GM18508 (cell line): ENCODE measurements at regions not wholly inside any gene's neighbourhood (a gene's known extent, or its start where the extent isn't known, plus 50 kb on each side); places are given as distances from the start of the nearest gene placed in this dataset.
"Not testable (repeated sequence)": the region's sequence is repeated elsewhere in the genome, so short reads cannot be mapped to it uniquely, and the experiment has no call there.

Experiments
- ATAC-seq: cut with Tn5 transposase; IDR thresholded peaks from one replicate; pipeline ENCODE4 v1.9.1; 2021; ENCODE audit warnings: moderate number of reproducible peaks; ENCODE audit not compliant: insufficient read depth, unreplicated experiment

- no peak for ATAC-seq
Measured at GRCh38 chr1:200258447-200259375, 151.1 kb downstream of the ZNF281 start.

- ATAC-seq, result no peak
Measured at GRCh38 chr1:200257235-200257634, 152.6 kb downstream of the ZNF281 start.

- not testable (repeated sequence) for ATAC-seq
Measured at GRCh38 chr1:200254602-200255001, 155.2 kb downstream of the ZNF281 start.

GRCh38 chr1:200253774-200254495 lies 155.9 kb downstream of the ZNF281 start:
- ATAC-seq, result no peak

GRCh38 chr1:200252531-200252930 lies 157.3 kb downstream of the ZNF281 start:
- ATAC-seq, result no peak

GRCh38 chr1:200250469-200250868 lies 159.4 kb downstream of the ZNF281 start:
- ATAC-seq, result no peak

GRCh38 chr1:200248541-200248940 lies 161.3 kb downstream of the ZNF281 start:
- no peak for ATAC-seq

- ATAC-seq, result no peak
Measured at GRCh38 chr1:200247518-200247917, 162.3 kb downstream of the ZNF281 start.

GRCh38 chr1:200245473-200245872 lies 164.4 kb downstream of the ZNF281 start:
- no peak for ATAC-seq

GRCh38 chr1:200243042-200243437 lies 166.8 kb downstream of the ZNF281 start:
- no peak for ATAC-seq

- no peak for ATAC-seq
Measured at GRCh38 chr1:200242110-200243041, 167.5 kb downstream of the ZNF281 start.

GRCh38 chr1:200240656-200241055 lies 169.2 kb downstream of the ZNF281 start:
- no peak for ATAC-seq

- no peak for ATAC-seq
Measured at GRCh38 chr1:200238311-200238710, 171.5 kb downstream of the ZNF281 start.

GRCh38 chr1:200237066-200237465 lies 172.8 kb downstream of the ZNF281 start:
- ATAC-seq, result no peak

GRCh38 chr1:200234938-200235337 lies 174.9 kb downstream of the ZNF281 start:
- ATAC-seq, result no peak

GRCh38 chr1:200233393-200233792 lies 176.4 kb downstream of the ZNF281 start:
- ATAC-seq, result no peak

- no peak for ATAC-seq
Measured at GRCh38 chr1:200231787-200232231, 178.0 kb downstream of the ZNF281 start.

- ATAC-seq, result no peak
Measured at GRCh38 chr1:200230671-200231070, 179.2 kb downstream of the ZNF281 start.

- no peak for ATAC-seq
Measured at GRCh38 chr1:200228486-200228885, 181.3 kb downstream of the ZNF281 start.

GRCh38 chr1:200228081-200228480 lies 181.8 kb downstream of the ZNF281 start:
- no peak for ATAC-seq
